ENCODE measurements at regions not wholly inside any gene's neighbourhood (a gene's known extent, or its start where the extent isn't known, plus 50 kb on each side); places are given as distances from the start of the nearest gene placed in this dataset.

DNA sequence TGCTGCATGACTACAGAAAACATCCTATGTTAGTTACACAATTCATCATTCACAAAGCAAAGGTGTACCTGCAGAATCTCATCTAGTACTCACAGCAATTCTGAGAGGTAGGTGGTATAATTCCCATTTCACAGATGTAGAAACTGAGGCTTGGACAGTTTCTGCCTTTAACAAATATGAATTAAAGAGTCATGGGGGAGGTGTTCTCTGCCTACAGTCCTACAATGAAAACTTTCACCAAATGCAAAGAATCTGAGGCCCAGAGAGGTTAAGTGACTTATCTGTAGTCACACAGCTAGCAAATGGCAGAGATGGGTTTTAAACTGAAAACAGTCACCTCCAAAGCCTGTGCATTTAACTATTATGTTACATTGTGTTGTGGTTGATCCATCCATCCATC lies 171.6 kb upstream of the WSCD2 start:
- no peak overlapping the region for H3K27ac ChIP-seq (ENCODE audit: low read depth, low read length)
- peaks cover 1 to 38% (median 33%) of the 10 kb centered on the region in 5 donors for H3K27me3 Mint-ChIP-seq
- H3K4me1 ChIP-seq (ENCODE audit: control insufficient read depth in 2 of 2, insufficient read depth in 2 of 2, low read length in 2 of 2): no peaks in the 10 kb centered on the region
- no peaks in the 10 kb centered on the region for H3K9me3 ChIP-seq (ENCODE audit: control insufficient read depth in 2 of 3, low read length in 3 of 3)
- no peak overlapping the region for H3K4me3 Mint-ChIP-seq
- ChIA-PET CTCF (no interaction called here), POLR2A (no interaction called here)
- H3K27ac Mint-ChIP-seq: no peak overlapping the region
- H3K36me3 ChIP-seq (ENCODE audit: control insufficient read depth in 2 of 3, insufficient read depth in 3 of 3, low read length in 3 of 3): no peaks in the 10 kb centered on the region
- no peak for ATAC-seq
- no peak for DNase-seq
- H3K9me3 Mint-ChIP-seq: peaks cover 0 to 3% (median 0%) of the 10 kb centered on the region in 11 donors
- H3K36me3 Mint-ChIP-seq: no peaks in the 10 kb centered on the region
- H3K4me1 Mint-ChIP-seq: no peaks in the 10 kb centered on the region
- intact Hi-C loops (cut with micrococcal nuclease): no loop called here
- peaks cover 0 to 5% of the 10 kb centered on the region in 2 donors for H3K27me3 ChIP-seq (ENCODE audit: control insufficient read depth in 2 of 2, insufficient read depth in 2 of 2, low read length in 2 of 2)
- no peak overlapping the region for H3K4me3 ChIP-seq (ENCODE audit: low read length)

DNA sequence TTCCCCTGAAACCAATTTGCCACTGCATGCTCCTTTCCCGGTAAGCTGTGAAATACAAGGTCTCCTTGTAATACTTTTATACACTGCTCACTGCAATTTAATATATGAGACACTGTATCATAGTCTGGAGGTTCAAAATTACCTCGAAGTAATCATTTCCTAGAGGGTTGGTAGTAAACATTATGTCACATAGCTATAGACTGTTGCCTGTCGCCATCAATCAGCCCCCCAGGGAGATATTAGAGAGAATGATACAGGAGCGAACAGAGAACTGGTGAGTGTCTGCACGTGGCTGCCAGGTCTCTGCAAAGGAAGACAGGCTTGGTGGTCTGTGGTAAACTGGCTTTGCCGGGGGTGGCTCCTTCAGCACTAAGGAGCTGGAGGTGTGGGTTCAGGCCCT lies 165.5 kb upstream of the WSCD2 start:
- intact Hi-C loops (cut with micrococcal nuclease): no loop called here
- no peak for DNase-seq
- Mint-ChIP-seq H3K9me3 (peaks cover 0 to 3% (median 0%) of the 10 kb centered on the region in 11 donors), H3K36me3 (no peaks in the 10 kb centered on the region), H3K27me3 (peaks cover 0 to 21% (median 11%) of the 10 kb centered on the region in 5 donors), H3K4me1 (no peaks in the 10 kb centered on the region), H3K4me3 (no peak overlapping the region), H3K27ac (no peak overlapping the region)
- Histone ChIP-seq H3K27me3 (ENCODE audit: control insufficient read depth in 2 of 2, insufficient read depth in 2 of 2, low read length in 2 of 2) (no peaks in the 10 kb centered on the region), H3K4me3 (ENCODE audit: low read length) (no peak overlapping the region), H3K36me3 (ENCODE audit: control insufficient read depth in 2 of 3, insufficient read depth in 3 of 3, low read length in 3 of 3) (no peaks in the 10 kb centered on the region), H3K27ac (ENCODE audit: low read depth, low read length) (no peak overlapping the region), H3K9me3 (ENCODE audit: control insufficient read depth in 2 of 3, low read length in 3 of 3) (no peaks in the 10 kb centered on the region), H3K4me1 (ENCODE audit: control insufficient read depth in 2 of 2, insufficient read depth in 2 of 2, low read length in 2 of 2) (no peaks in the 10 kb centered on the region)
- CTCF ChIA-PET: no interaction called here
- ATAC-seq: no peak
- POLR2A ChIA-PET: no interaction called here

DNA sequence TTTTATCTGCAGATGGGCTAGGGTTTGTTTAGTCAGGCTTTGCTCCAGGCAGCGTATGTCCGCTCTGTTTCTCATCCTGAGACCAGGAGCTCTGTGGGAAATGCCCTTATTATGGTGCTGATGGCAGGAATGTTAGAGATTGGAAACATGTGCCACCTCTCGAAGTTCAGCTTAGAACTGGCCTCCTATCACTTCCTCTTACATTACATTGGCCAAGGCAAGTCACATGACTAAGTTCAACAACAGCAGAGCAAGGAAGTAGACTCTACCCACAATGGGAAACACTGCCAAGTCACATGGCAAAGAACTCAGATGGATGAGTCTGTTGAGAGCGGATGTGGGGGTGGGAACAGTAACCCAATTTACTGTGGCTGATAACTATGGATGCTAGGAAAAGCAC lies 161.9 kb upstream of the WSCD2 start:
- Histone ChIP-seq H3K27me3 (ENCODE audit: control insufficient read depth in 2 of 2, insufficient read depth in 2 of 2, low read length in 2 of 2) (no peaks in the 10 kb centered on the region), H3K4me1 (ENCODE audit: control insufficient read depth in 2 of 2, insufficient read depth in 2 of 2, low read length in 2 of 2) (no peaks in the 10 kb centered on the region), H3K27ac (ENCODE audit: low read depth, low read length) (no peak overlapping the region), H3K36me3 (ENCODE audit: control insufficient read depth in 2 of 3, insufficient read depth in 3 of 3, low read length in 3 of 3) (no peaks in the 10 kb centered on the region), H3K4me3 (ENCODE audit: low read length) (no peak overlapping the region), H3K9me3 (ENCODE audit: control insufficient read depth in 2 of 3, low read length in 3 of 3) (no peaks in the 10 kb centered on the region)
- Mint-ChIP-seq H3K27me3 (peaks cover 0 to 21% (median 7%) of the 10 kb centered on the region in 5 donors), H3K4me1 (no peaks in the 10 kb centered on the region), H3K27ac (no peak overlapping the region), H3K9me3 (peaks cover 0 to 3% (median 0%) of the 10 kb centered on the region in 11 donors), H3K4me3 (no peak overlapping the region), H3K36me3 (no peaks in the 10 kb centered on the region)
- ChIA-PET CTCF (no interaction called here), POLR2A (no interaction called here)
- no peak for ATAC-seq
- intact Hi-C loops (cut with micrococcal nuclease): no loop called here
- no peak for DNase-seq

DNA sequence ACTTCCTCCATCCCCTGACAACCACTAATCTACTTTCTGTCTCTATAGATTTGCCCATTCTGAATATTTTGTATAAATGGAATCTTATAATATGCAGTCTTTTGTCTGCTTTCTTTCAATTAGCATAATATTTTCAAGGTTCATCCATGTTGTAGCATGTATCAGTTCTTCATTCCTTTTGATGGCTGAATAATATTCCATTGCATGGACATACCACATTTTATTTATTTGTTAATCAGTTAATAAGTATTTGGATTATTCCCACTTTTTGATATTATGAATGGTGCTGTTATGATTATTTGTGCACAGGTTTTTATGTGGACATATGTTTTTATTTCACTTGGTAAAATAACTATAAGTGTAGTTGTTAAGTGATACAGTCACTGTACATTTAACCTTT lies 155.1 kb upstream of the WSCD2 start:
- H3K27me3 ChIP-seq (ENCODE audit: control insufficient read depth in 2 of 2, insufficient read depth in 2 of 2, low read length in 2 of 2): no peaks in the 10 kb centered on the region
- H3K4me1 ChIP-seq (ENCODE audit: control insufficient read depth in 2 of 2, insufficient read depth in 2 of 2, low read length in 2 of 2): no peaks in the 10 kb centered on the region
- H3K36me3 Mint-ChIP-seq: no peaks in the 10 kb centered on the region
- H3K27ac Mint-ChIP-seq: no peak overlapping the region
- no peaks in the 10 kb centered on the region for H3K4me1 Mint-ChIP-seq
- no peaks in the 10 kb centered on the region for H3K36me3 ChIP-seq (ENCODE audit: control insufficient read depth in 2 of 3, insufficient read depth in 3 of 3, low read length in 3 of 3)
- no peak overlapping the region for H3K27ac ChIP-seq (ENCODE audit: low read depth, low read length)
- no peaks in the 10 kb centered on the region for H3K9me3 ChIP-seq (ENCODE audit: control insufficient read depth in 2 of 3, low read length in 3 of 3)
- H3K27me3 Mint-ChIP-seq: peaks cover 0 to 41% (median 31%) of the 10 kb centered on the region in 5 donors
- ChIA-PET POLR2A (no interaction called here), CTCF (no interaction called here)
- H3K4me3 Mint-ChIP-seq: no peak overlapping the region
- intact Hi-C loops (cut with micrococcal nuclease): no loop called here
- peaks cover 0 to 36% (median 8%) of the 10 kb centered on the region in 11 donors for H3K9me3 Mint-ChIP-seq
- DNase-seq (no peak), ATAC-seq (no peak)
- H3K4me3 ChIP-seq (ENCODE audit: low read length): no peak overlapping the region

DNA sequence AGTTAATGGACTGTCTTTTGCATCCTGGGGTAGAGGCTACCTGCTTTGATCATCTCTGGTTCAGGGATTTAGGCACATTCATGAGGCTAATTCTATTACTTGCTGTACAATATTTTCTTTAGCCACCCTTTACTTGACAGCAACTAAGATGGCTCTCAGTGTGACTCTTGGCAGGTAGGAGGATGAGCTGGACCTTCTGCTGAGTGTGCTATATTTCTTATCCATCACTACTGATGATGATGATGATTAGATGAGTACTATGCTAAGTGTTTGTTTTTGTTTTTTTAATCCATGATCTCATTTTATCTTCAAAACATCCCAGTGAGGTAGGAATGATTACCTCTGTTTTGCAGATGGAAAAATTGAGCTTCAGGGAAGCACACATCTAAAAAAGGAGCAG lies 152.8 kb upstream of the WSCD2 start:
- H3K4me3 Mint-ChIP-seq: no peak overlapping the region
- no peaks in the 10 kb centered on the region for H3K4me1 ChIP-seq (ENCODE audit: control insufficient read depth in 2 of 2, insufficient read depth in 2 of 2, low read length in 2 of 2)
- ChIA-PET CTCF (no interaction called here), POLR2A (no interaction called here)
- intact Hi-C loops (cut with micrococcal nuclease): no loop called here
- H3K4me1 Mint-ChIP-seq: no peaks in the 10 kb centered on the region
- ATAC-seq (no peak), DNase-seq (no peak)
- no peak overlapping the region for H3K27ac ChIP-seq (ENCODE audit: low read depth, low read length)
- H3K27me3 ChIP-seq (ENCODE audit: control insufficient read depth in 2 of 2, insufficient read depth in 2 of 2, low read length in 2 of 2): no peaks in the 10 kb centered on the region
- peaks cover 0 to 45% (median 29%) of the 10 kb centered on the region in 5 donors for H3K27me3 Mint-ChIP-seq
- peaks cover 0 to 36% (median 9%) of the 10 kb centered on the region in 11 donors for H3K9me3 Mint-ChIP-seq
- no peaks in the 10 kb centered on the region for H3K36me3 Mint-ChIP-seq
- H3K36me3 ChIP-seq (ENCODE audit: control insufficient read depth in 2 of 3, insufficient read depth in 3 of 3, low read length in 3 of 3): no peaks in the 10 kb centered on the region
- no peak overlapping the region for H3K4me3 ChIP-seq (ENCODE audit: low read length)
- no peaks in the 10 kb centered on the region for H3K9me3 ChIP-seq (ENCODE audit: control insufficient read depth in 2 of 3, low read length in 3 of 3)
- H3K27ac Mint-ChIP-seq: no peak overlapping the region

DNA sequence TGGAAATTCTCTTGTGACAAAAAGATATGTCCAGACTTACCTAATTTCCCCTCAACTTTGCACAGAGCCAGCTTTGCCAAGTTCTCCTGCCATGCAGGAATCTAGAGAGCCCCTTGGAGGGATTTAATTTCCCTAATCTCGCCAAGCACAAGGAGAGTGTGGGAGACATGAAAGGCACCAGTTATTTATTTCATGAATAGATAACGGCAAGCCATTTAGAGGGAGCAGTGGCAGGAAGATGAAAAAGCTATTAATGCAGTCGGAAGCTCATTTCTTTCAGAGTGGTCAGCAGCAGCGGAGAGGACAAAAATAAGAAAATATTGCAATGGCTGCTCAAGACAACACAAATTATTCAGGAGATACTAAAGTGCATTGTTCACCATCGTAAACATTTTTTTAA lies 150.9 kb upstream of the WSCD2 start:
- Histone ChIP-seq H3K4me1 (ENCODE audit: control insufficient read depth in 2 of 2, insufficient read depth in 2 of 2, low read length in 2 of 2) (no peaks in the 10 kb centered on the region), H3K9me3 (ENCODE audit: control insufficient read depth in 2 of 3, low read length in 3 of 3) (no peaks in the 10 kb centered on the region), H3K27ac (ENCODE audit: low read depth, low read length) (no peak overlapping the region), H3K36me3 (ENCODE audit: control insufficient read depth in 2 of 3, insufficient read depth in 3 of 3, low read length in 3 of 3) (no peaks in the 10 kb centered on the region), H3K4me3 (ENCODE audit: low read length) (no peak overlapping the region), H3K27me3 (ENCODE audit: control insufficient read depth in 2 of 2, insufficient read depth in 2 of 2, low read length in 2 of 2) (no peaks in the 10 kb centered on the region)
- Mint-ChIP-seq H3K36me3 (no peaks in the 10 kb centered on the region), H3K27ac (no peak overlapping the region), H3K9me3 (peaks cover 0 to 28% (median 9%) of the 10 kb centered on the region in 11 donors), H3K27me3 (peaks cover 2 to 58% (median 37%) of the 10 kb centered on the region in 5 donors), H3K4me3 (no peak overlapping the region), H3K4me1 (no peaks in the 10 kb centered on the region)
- intact Hi-C loops (cut with micrococcal nuclease): no loop called here
- DNase-seq: no peak
- ATAC-seq: no peak
- ChIA-PET POLR2A (no interaction called here), CTCF (no interaction called here)

DNA sequence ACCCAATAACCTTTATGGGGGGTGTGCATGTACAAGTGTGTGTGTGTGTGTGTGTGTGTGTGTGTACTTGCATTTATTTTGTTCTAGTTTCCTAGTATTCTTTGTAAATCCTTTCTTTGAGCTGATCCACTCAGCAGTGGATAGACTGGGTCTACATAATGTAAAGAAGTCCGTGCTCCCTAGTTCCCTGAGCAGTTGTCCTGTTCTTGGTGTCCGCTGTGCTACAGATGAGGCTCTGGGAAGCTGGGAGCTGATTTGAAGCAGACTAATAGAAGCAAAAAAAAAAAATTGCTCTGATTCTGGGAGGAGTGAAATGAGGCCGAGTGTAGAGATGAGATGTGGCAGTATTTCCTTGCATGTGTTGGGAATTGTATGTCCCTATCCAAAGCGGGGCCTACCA lies 150.4 kb upstream of the WSCD2 start:
- Histone ChIP-seq H3K27ac (ENCODE audit: low read depth, low read length) (no peak overlapping the region), H3K27me3 (ENCODE audit: control insufficient read depth in 2 of 2, insufficient read depth in 2 of 2, low read length in 2 of 2) (no peaks in the 10 kb centered on the region), H3K4me3 (ENCODE audit: low read length) (no peak overlapping the region), H3K4me1 (ENCODE audit: control insufficient read depth in 2 of 2, insufficient read depth in 2 of 2, low read length in 2 of 2) (no peaks in the 10 kb centered on the region), H3K36me3 (ENCODE audit: control insufficient read depth in 2 of 3, insufficient read depth in 3 of 3, low read length in 3 of 3) (no peaks in the 10 kb centered on the region), H3K9me3 (ENCODE audit: control insufficient read depth in 2 of 3, low read length in 3 of 3) (no peaks in the 10 kb centered on the region)
- H3K9me3 Mint-ChIP-seq: peaks cover 0 to 23% (median 9%) of the 10 kb centered on the region in 11 donors
- H3K4me1 Mint-ChIP-seq: no peaks in the 10 kb centered on the region
- no peaks in the 10 kb centered on the region for H3K36me3 Mint-ChIP-seq
- ChIA-PET CTCF (no interaction called here), POLR2A (no interaction called here)
- no peak overlapping the region for H3K27ac Mint-ChIP-seq
- ATAC-seq (no peak), DNase-seq (no peak)
- intact Hi-C loops (cut with micrococcal nuclease): no loop called here
- H3K27me3 Mint-ChIP-seq: peaks cover 2 to 59% (median 39%) of the 10 kb centered on the region in 5 donors
- H3K4me3 Mint-ChIP-seq: no peak overlapping the region

Measured in naive thymus-derived CD4-positive, alpha-beta T cell (primary cell).